GM19035 (cell line): ENCODE measurements at regions not wholly inside any gene's neighbourhood (a gene's known extent, or its start where the extent isn't known, plus 50 kb on each side); places are given as distances from the start of the nearest gene placed in this dataset.

Experiments
- ATAC-seq: cut with Tn5 transposase; IDR thresholded peaks from one replicate; pipeline ENCODE4 v1.9.1; 2021; ENCODE audit not compliant: unreplicated experiment

DNA sequence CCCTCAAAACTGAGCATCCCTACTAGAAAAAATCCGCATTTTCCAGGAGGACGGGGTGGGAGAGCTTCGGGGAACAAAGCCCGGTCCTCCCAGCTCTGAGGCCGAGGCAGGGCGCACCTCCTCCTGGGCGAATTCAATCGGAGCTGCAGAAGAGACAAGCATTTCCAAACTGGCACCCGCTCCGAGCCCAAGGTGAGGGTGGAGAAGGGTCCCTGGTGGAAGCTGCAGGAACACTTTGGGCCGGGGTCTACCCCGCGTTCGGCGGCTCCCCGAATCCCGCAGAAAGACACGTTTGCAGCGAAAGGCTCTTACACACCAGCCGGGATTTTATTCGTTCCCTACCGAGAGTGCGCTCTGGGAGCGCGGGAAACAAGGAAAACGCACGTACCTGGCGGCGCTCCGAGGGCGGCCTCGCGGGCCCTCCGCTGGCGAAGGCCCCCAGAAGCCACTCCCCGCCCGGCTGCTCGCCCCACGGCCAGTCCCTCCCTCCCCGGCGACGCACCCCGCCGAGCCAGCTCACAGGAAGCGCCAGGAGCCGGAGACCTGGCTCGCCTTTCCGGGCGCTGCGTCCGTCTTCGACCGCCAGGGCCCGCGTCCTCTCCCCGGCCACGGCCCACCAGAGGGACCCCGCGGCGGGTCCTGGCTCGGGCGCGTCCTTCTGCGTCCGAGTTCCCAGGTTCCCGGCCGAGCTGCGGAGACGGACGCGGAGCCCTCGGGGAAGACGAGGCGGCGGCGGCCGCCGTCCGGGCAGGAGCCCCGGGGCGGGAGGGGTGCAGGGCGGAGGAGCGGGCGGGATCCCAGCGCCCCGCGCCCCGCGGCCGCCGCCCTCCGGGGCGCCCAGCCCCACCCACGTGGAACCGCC is 49.8 kb upstream of the BAHCC1 start:
- peak; percentile 38 for ATAC-seq
